Smooth muscle cell (in vitro differentiated cells): ENCODE measurements at regions not wholly inside any gene's neighbourhood (a gene's known extent, or its start where the extent isn't known, plus 50 kb on each side); places are given as distances from the start of the nearest gene placed in this dataset.

ENCODE experiments used
- DNase-seq: peaks from one replicate; lab custom pipeline; 2025; ENCODE audit not compliant: unreplicated experiment; lab: John Stamatoyannopoulos, UW
- H2AFZ ChIP-seq: fragments of 200-600 bp; sonication (generic); 2 replicates; pipeline ENCODE4 v1.6.0; 2016; ENCODE audit warnings: antibody characterized with exemption, low read depth, mild to moderate bottlenecking
- H3F3A ChIP-seq: fragments of 200-600 bp; sonication (generic); 2 replicates; pipeline ENCODE4 v1.6.0; 2017; ENCODE audit warnings: antibody characterized with exemption, low read depth
- H3K27ac ChIP-seq: fragments of 200-600 bp; sonication (generic); 2 replicates; pipeline ENCODE4 v1.5.1; 2016; ENCODE audit warnings: low read depth, mild to moderate bottlenecking
- H3K27me3 ChIP-seq: fragments of 200-600 bp; sonication (generic); 2 replicates; pipeline ENCODE4 v1.6.1; 2016; ENCODE audit warnings: low read depth, mild to moderate bottlenecking
- H3K36me3 ChIP-seq: fragments of 200-600 bp; sonication (generic); 2 replicates; pipeline ENCODE4 v1.5.1; 2016; ENCODE audit warnings: low read depth
- H3K4me1 ChIP-seq: fragments of 200-600 bp; sonication (generic); 2 replicates; pipeline ENCODE4 v1.5.1; 2016; ENCODE audit warnings: low read depth
- H3K4me2 ChIP-seq: fragments of 200-600 bp; sonication (generic); 2 replicates; pipeline ENCODE4 v1.6.0; 2016; ENCODE audit warnings: mild to moderate bottlenecking
- H3K4me3 ChIP-seq: fragments of 200-600 bp; sonication (generic); 2 replicates; pipeline ENCODE4 v1.5.1; 2016; ENCODE audit warnings: mild to moderate bottlenecking
- H3K79me2 ChIP-seq: fragments of 200-600 bp; sonication (generic); 2 replicates; pipeline ENCODE4 v1.6.0; 2016; ENCODE audit warnings: low read depth, mild to moderate bottlenecking
- H3K9ac ChIP-seq: fragments of 200-600 bp; sonication (generic); 2 replicates; pipeline ENCODE4 v1.6.0; 2016; ENCODE audit warnings: low read depth
- H3K9me3 ChIP-seq: fragments of 200-600 bp; sonication (generic); replicated peaks from 2 replicates; pipeline ENCODE4 v1.5.1; 2016; ENCODE audit warnings: low read depth
- H4K20me1 ChIP-seq: fragments of 200-600 bp; sonication (generic); 2 replicates; pipeline ENCODE4 v1.6.0; 2016; ENCODE audit warnings: low read depth
- CTCF ChIP-seq: fragments of 200-600 bp; sonication (generic); IDR thresholded peaks from 2 replicates; pipeline ENCODE4 v1.5.1; 2017; ENCODE audit warnings: borderline replicate concordance, mild to moderate bottlenecking, antibody characterized with exemption; ENCODE audit not compliant: insufficient read depth, poor library complexity, severe bottlenecking
- WGBS: methylation state at CpG from one replicate; pipeline ENCODE4 v1.1.7; 2016; ENCODE audit warnings: low lambda C conversion rate; 5-methylcytosine and 5-hydroxymethylcytosine counted together

GRCh38 chr9:73230251-73230650 is 78.6 kb downstream of the ANXA1 start:
- Histone ChIP-seq H3K27me3 (no peaks in the 10 kb centered on the region), H3K4me1 (no peaks in the 10 kb centered on the region), H2AFZ (no peak overlapping the region), H3K36me3 (no peaks in the 10 kb centered on the region), H3K9me3 (no peaks in the 10 kb centered on the region), H3K4me3 (no peak overlapping the region), H3F3A (no peaks in the 10 kb centered on the region), H3K27ac (no peak overlapping the region), H3K9ac (no peak overlapping the region), H3K4me2 (no peak overlapping the region), H4K20me1 (no peaks in the 10 kb centered on the region), H3K79me2 (no peaks in the 10 kb centered on the region)
- 75% methylated on average over 2 of the region's 2 CpGs for WGBS
- no peak for DNase-seq
- TF ChIP-seq CTCF: no peak

- no peaks in the 10 kb centered on the region for H3K27me3 ChIP-seq
- no peak overlapping the region for H3K27ac ChIP-seq
- no peak for DNase-seq
- H3K9ac ChIP-seq: no peak overlapping the region
- no peak overlapping the region for H2AFZ ChIP-seq
- no peaks in the 10 kb centered on the region for H3K4me1 ChIP-seq
- H3K9me3 ChIP-seq: no peaks in the 10 kb centered on the region
- H3K4me2 ChIP-seq: no peak overlapping the region
- H3K4me3 ChIP-seq: no peak overlapping the region
- H3K36me3 ChIP-seq: no peaks in the 10 kb centered on the region
- no peaks in the 10 kb centered on the region for H3F3A ChIP-seq
- no peaks in the 10 kb centered on the region for H3K79me2 ChIP-seq
- no peak for TF ChIP-seq CTCF
- no peaks in the 10 kb centered on the region for H4K20me1 ChIP-seq
Measured at GRCh38 chr9:73231203-73231602, 79.5 kb downstream of the ANXA1 start.

GRCh38 chr9:73233359-73234007 is 81.8 kb downstream of the ANXA1 start:
- Histone ChIP-seq H3K9ac (no peak overlapping the region), H3K4me3 (no peak overlapping the region), H4K20me1 (no peaks in the 10 kb centered on the region), H2AFZ (no peak overlapping the region), H3K79me2 (no peaks in the 10 kb centered on the region), H3K4me2 (no peak overlapping the region), H3F3A (no peaks in the 10 kb centered on the region), H3K36me3 (no peaks in the 10 kb centered on the region), H3K9me3 (no peaks in the 10 kb centered on the region), H3K4me1 (no peaks in the 10 kb centered on the region), H3K27me3 (no peaks in the 10 kb centered on the region), H3K27ac (no peak overlapping the region)
- 84% methylated on average over 6 of the region's 6 CpGs for WGBS
- no peak for TF ChIP-seq CTCF
- no peak for DNase-seq

GRCh38 chr9:73234008-73234360 is 82.3 kb downstream of the ANXA1 start:
- Histone ChIP-seq H3K4me3 (no peak overlapping the region), H3K9me3 (no peaks in the 10 kb centered on the region), H3K36me3 (no peaks in the 10 kb centered on the region), H3K27ac (no peak overlapping the region), H3K27me3 (no peaks in the 10 kb centered on the region), H3K4me2 (no peak overlapping the region), H3K4me1 (no peaks in the 10 kb centered on the region), H3K9ac (no peak overlapping the region), H3K79me2 (no peaks in the 10 kb centered on the region), H2AFZ (no peak overlapping the region), H3F3A (no peaks in the 10 kb centered on the region), H4K20me1 (no peaks in the 10 kb centered on the region)
- no peak for TF ChIP-seq CTCF
- WGBS: 97% methylated on average over 1 of the region's 1 CpG
- DNase-seq: no peak
